Brain microvascular endothelial cell (primary cell): ENCODE measurements at regions not wholly inside any gene's neighbourhood (a gene's known extent, or its start where the extent isn't known, plus 50 kb on each side); places are given as distances from the start of the nearest gene placed in this dataset.
A peak's percentile ranks its signal among the peaks of the same experiment; 100 is the strongest.

Experiments
- DNase-seq: peaks from one replicate; pipeline ENCODE4 v3.0.0-alpha.2; 2020
- H3K27ac ChIP-seq: fragments of 250-450 bp; sonication (Bioruptor Pico); 2 replicates; pipeline ENCODE4 v1.5.1; 2020; ENCODE audit warnings: mild to moderate bottlenecking, moderate library complexity
- H3K27me3 ChIP-seq: fragments of 250-450 bp; sonication (Bioruptor Pico); replicated peaks from 2 replicates; pipeline ENCODE4 v1.5.1; 2020; ENCODE audit warnings: mild to moderate bottlenecking
- H3K36me3 ChIP-seq: fragments of 250-450 bp; sonication (Bioruptor Pico); replicated peaks from 2 replicates; pipeline ENCODE4 v1.5.1; 2020; ENCODE audit warnings: mild to moderate bottlenecking
- H3K4me3 ChIP-seq: 2 replicates; pipeline ENCODE4 v1.5.1; 2011; ENCODE audit warnings: low read depth, mild to moderate bottlenecking, control low read depth, low read length, moderate library complexity
- CTCF ChIP-seq: IDR thresholded peaks from 2 replicates; pipeline ENCODE4 v1.5.1; 2011; ENCODE audit warnings: low read depth, mild to moderate bottlenecking, moderate library complexity, low read length, control low read depth, inconsistent platforms; ENCODE audit errors: missing control alignments
- in situ Hi-C: cut with HindIII; loops from 2 replicates; pipeline ENCODE4 v1.10.0; 2017; ENCODE audit warnings: low sequenced_read_pairs, low pct_ligation_motif_present

- Histone ChIP-seq H3K27me3 (no peaks in the 10 kb centered on the region), H3K36me3 (no peaks in the 10 kb centered on the region), H3K4me3 (no peak overlapping the region), H3K27ac (no peak overlapping the region)
- no peak for TF ChIP-seq CTCF
- in situ Hi-C loops, result no loop called here
- no peak for DNase-seq
Measured at GRCh38 chr13:84439108-84439507, 556.8 kb upstream of the SLITRK1 start.

- TF ChIP-seq CTCF, result peak; percentile 6
- H3K36me3 ChIP-seq, result no peaks in the 10 kb centered on the region
- H3K4me3 ChIP-seq, result no peak overlapping the region
- H3K27me3 ChIP-seq, result no peaks in the 10 kb centered on the region
- in situ Hi-C loops, result no loop called here
- peak overlapping the region; percentile 55 for H3K27ac ChIP-seq
- DNase-seq, result peak; percentile 81
Measured at GRCh38 chr13:84433024-84433423, 550.8 kb upstream of the SLITRK1 start.

GRCh38 chr13:84431646-84432045 is 549.4 kb upstream of the SLITRK1 start:
- H3K27ac ChIP-seq, result peak overlapping the region; percentile 9
- no peak overlapping the region for H3K4me3 ChIP-seq
- in situ Hi-C loops, result no loop called here
- H3K36me3 ChIP-seq, result no peaks in the 10 kb centered on the region
- TF ChIP-seq CTCF, result no peak
- DNase-seq, result no peak
- no peaks in the 10 kb centered on the region for H3K27me3 ChIP-seq

GRCh38 chr13:84430446-84430845 is 548.2 kb upstream of the SLITRK1 start:
- Histone ChIP-seq H3K36me3 (no peaks in the 10 kb centered on the region), H3K27ac (peak overlapping the region; percentile 26), H3K4me3 (no peak overlapping the region), H3K27me3 (no peaks in the 10 kb centered on the region)
- in situ Hi-C loops, result no loop called here
- peak; percentile 30 for DNase-seq
- TF ChIP-seq CTCF, result no peak

GRCh38 chr13:84430015-84430414 is 547.7 kb upstream of the SLITRK1 start:
- Histone ChIP-seq H3K36me3 (no peaks in the 10 kb centered on the region), H3K27ac (peak overlapping the region; percentile 26), H3K27me3 (no peaks in the 10 kb centered on the region), H3K4me3 (no peak overlapping the region)
- peak; percentile 13 for DNase-seq
- TF ChIP-seq CTCF, result no peak
- in situ Hi-C loops, result no loop called here

- Histone ChIP-seq H3K27me3 (no peaks in the 10 kb centered on the region), H3K27ac (no peak overlapping the region), H3K36me3 (no peaks in the 10 kb centered on the region), H3K4me3 (no peak overlapping the region)
- TF ChIP-seq CTCF, result no peak
- in situ Hi-C loops, result no loop called here
- DNase-seq, result no peak
Measured at GRCh38 chr13:84418041-84418440, 535.8 kb upstream of the SLITRK1 start.
